ENCODE measurements at regions not wholly inside any gene's neighbourhood (a gene's known extent, or its start where the extent isn't known, plus 50 kb on each side); places are given as distances from the start of the nearest gene placed in this dataset.

- H2BK15ac ChIP-seq (replicated peaks; ENCODE audit: low read depth): no peak overlapping the region
- no peak overlapping the region for H3K23ac ChIP-seq (ENCODE audit: low read length)
- H3K4me2 ChIP-seq (ENCODE audit: low read length): no peak overlapping the region
- no peak overlapping the region for H3K4me3 ChIP-seq (ENCODE audit: low read length)
- H4K8ac ChIP-seq (ENCODE audit: low read depth, low read length): no peak overlapping the region
- H2BK5ac ChIP-seq (ENCODE audit: low read length): no peak overlapping the region
- no peak overlapping the region for H3K18ac ChIP-seq (ENCODE audit: low read length)
- no peaks in the 10 kb centered on the region for H3K4me1 ChIP-seq (ENCODE audit: control insufficient read depth, low read depth, low read length)
- H2AK5ac ChIP-seq (ENCODE audit: low read length): no peak overlapping the region
- no peak overlapping the region for H4K5ac ChIP-seq (ENCODE audit: low read length)
- H3K79me1 ChIP-seq (ENCODE audit: low read length): no peaks in the 10 kb centered on the region
- H3K9ac ChIP-seq (ENCODE audit: low read length): no peak overlapping the region
- H2BK120ac ChIP-seq (ENCODE audit: low read depth, low read length): no peak overlapping the region
- no peak for DNase-seq
- no peaks in the 10 kb centered on the region for H3K36me3 ChIP-seq (ENCODE audit: control insufficient read depth, insufficient read depth, low read length)
- no peaks in the 10 kb centered on the region for H3K27me3 ChIP-seq (ENCODE audit: insufficient read depth, low read length, poor library complexity)
- H3K79me2 ChIP-seq (ENCODE audit: control insufficient read depth, insufficient read depth, low read length): no peaks in the 10 kb centered on the region
- H3K4ac ChIP-seq (ENCODE audit: low read depth, low read length): no peak overlapping the region
- no peak overlapping the region for H3K27ac ChIP-seq (ENCODE audit: low read depth, low read length)
- no CpG with 5 or more reads among the region's 5 CpGs for WGBS (ENCODE audit: extremely low coverage, insufficient coverage, low lambda C conversion rate)
- H3K56ac ChIP-seq (ENCODE audit: low read length): no peak overlapping the region
Observed at GRCh38 chr12:32048791-32049190, 57.9 kb upstream of the BICD1 start.

DNA sequence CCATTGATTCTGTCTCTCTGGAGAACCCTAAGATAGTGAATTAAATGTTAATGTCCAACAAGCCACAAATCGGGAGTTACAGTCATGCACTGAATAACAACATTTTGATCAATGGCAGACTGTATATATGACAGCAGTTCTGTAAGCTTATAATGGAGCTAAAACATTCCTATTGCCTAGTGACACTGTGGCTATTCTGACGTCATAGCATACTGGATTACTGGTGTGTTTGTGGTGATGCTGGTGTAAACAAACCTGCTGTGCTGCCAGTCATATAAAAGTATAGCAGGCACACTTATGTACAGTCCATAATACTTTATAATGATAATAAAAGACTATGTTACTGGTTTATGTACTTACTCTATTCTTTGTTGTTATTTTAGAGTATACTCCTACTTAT lies 56.7 kb upstream of the BICD1 start:
- no peak overlapping the region for H3K4ac ChIP-seq (ENCODE audit: low read depth, low read length)
- H4K5ac ChIP-seq (ENCODE audit: low read length): no peak overlapping the region
- no peak overlapping the region for H2BK5ac ChIP-seq (ENCODE audit: low read length)
- H3K4me2 ChIP-seq (ENCODE audit: low read length): no peak overlapping the region
- no peak for DNase-seq
- WGBS (ENCODE audit: extremely low coverage, insufficient coverage, low lambda C conversion rate): no CpG with 5 or more reads among the region's 2 CpGs
- no peak overlapping the region for H3K9ac ChIP-seq (ENCODE audit: low read length)
- no peak overlapping the region for H3K4me3 ChIP-seq (ENCODE audit: low read length)
- no peaks in the 10 kb centered on the region for H3K36me3 ChIP-seq (ENCODE audit: control insufficient read depth, insufficient read depth, low read length)
- H2AK5ac ChIP-seq (ENCODE audit: low read length): no peak overlapping the region
- H3K27ac ChIP-seq (ENCODE audit: low read depth, low read length): no peak overlapping the region
- H3K23ac ChIP-seq (ENCODE audit: low read length): no peak overlapping the region
- no peak overlapping the region for H3K18ac ChIP-seq (ENCODE audit: low read length)
- H3K79me1 ChIP-seq (ENCODE audit: low read length): no peaks in the 10 kb centered on the region
- H3K79me2 ChIP-seq (ENCODE audit: control insufficient read depth, insufficient read depth, low read length): no peaks in the 10 kb centered on the region
- no peaks in the 10 kb centered on the region for H3K27me3 ChIP-seq (ENCODE audit: insufficient read depth, low read length, poor library complexity)
- no peaks in the 10 kb centered on the region for H3K4me1 ChIP-seq (ENCODE audit: control insufficient read depth, low read depth, low read length)
- H3K56ac ChIP-seq (ENCODE audit: low read length): no peak overlapping the region
- no peak overlapping the region for H2BK120ac ChIP-seq (ENCODE audit: low read depth, low read length)
- H2BK15ac ChIP-seq (replicated peaks; ENCODE audit: low read depth): no peak overlapping the region
- H4K8ac ChIP-seq (ENCODE audit: low read depth, low read length): no peak overlapping the region

- Histone ChIP-seq H4K8ac (ENCODE audit: low read depth, low read length) (no peak overlapping the region), H3K79me1 (ENCODE audit: low read length) (no peaks in the 10 kb centered on the region), H3K9ac (ENCODE audit: low read length) (no peak overlapping the region), H3K4me1 (ENCODE audit: control insufficient read depth, low read depth, low read length) (no peaks in the 10 kb centered on the region), H3K4ac (ENCODE audit: low read depth, low read length) (peak overlapping the region; percentile 0), H3K23ac (ENCODE audit: low read length) (no peak overlapping the region), H3K4me2 (ENCODE audit: low read length) (no peak overlapping the region), H3K36me3 (ENCODE audit: control insufficient read depth, insufficient read depth, low read length) (no peaks in the 10 kb centered on the region), H3K79me2 (ENCODE audit: control insufficient read depth, insufficient read depth, low read length) (no peaks in the 10 kb centered on the region), H4K5ac (ENCODE audit: low read length) (no peak overlapping the region), H2BK5ac (ENCODE audit: low read length) (no peak overlapping the region), H2AK5ac (ENCODE audit: low read length) (no peak overlapping the region), H2BK120ac (ENCODE audit: low read depth, low read length) (peak overlapping the region; percentile 54), H3K27ac (ENCODE audit: low read depth, low read length) (no peak overlapping the region), H3K18ac (ENCODE audit: low read length) (no peak overlapping the region), H2BK15ac (replicated peaks; ENCODE audit: low read depth) (no peak overlapping the region), H3K27me3 (ENCODE audit: insufficient read depth, low read length, poor library complexity) (no peaks in the 10 kb centered on the region), H3K4me3 (ENCODE audit: low read length) (no peak overlapping the region), H3K56ac (ENCODE audit: low read length) (peak overlapping the region; percentile 28)
- peak; percentile 47 for DNase-seq
- no CpG with 5 or more reads among the region's 4 CpGs for WGBS (ENCODE audit: extremely low coverage, insufficient coverage, low lambda C conversion rate)
Observed at GRCh38 chr12:32051511-32052211, 55.0 kb upstream of the BICD1 start.

DNA sequence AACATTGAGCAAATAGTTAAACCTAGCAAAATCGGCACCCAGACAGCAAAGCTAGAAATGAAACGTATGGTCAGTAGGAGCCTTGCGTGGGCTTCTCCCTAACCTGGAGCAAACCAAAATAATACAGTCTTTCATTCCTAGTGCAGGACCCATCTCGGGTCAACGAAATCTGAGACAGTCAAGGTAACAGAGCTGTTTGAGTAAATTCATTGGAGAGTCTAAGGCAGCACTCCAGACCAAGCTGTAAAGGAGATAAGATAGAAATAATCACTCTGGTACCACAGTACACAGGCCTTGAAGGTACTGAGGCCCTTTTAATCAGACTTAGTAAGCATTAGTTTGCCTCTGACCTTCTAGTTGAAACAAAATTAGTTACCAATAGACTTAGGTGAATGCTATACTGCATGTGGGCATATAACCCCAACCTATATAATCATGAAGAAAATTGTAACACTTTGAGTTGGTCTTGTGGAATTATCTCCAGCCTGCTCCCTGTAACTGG lies 54.4 kb upstream of the BICD1 start:
- no peak overlapping the region for H2BK15ac ChIP-seq (replicated peaks; ENCODE audit: low read depth)
- H3K79me1 ChIP-seq (ENCODE audit: low read length): no peaks in the 10 kb centered on the region
- no peaks in the 10 kb centered on the region for H3K36me3 ChIP-seq (ENCODE audit: control insufficient read depth, insufficient read depth, low read length)
- WGBS (ENCODE audit: extremely low coverage, insufficient coverage, low lambda C conversion rate): no CpG with 5 or more reads among the region's 5 CpGs
- H3K79me2 ChIP-seq (ENCODE audit: control insufficient read depth, insufficient read depth, low read length): no peaks in the 10 kb centered on the region
- no peak overlapping the region for H3K4ac ChIP-seq (ENCODE audit: low read depth, low read length)
- H2BK120ac ChIP-seq (ENCODE audit: low read depth, low read length): no peak overlapping the region
- H3K27ac ChIP-seq (ENCODE audit: low read depth, low read length): no peak overlapping the region
- no peak for DNase-seq
- H3K9ac ChIP-seq (ENCODE audit: low read length): no peak overlapping the region
- peak overlapping the region; percentile 5 for H3K56ac ChIP-seq (ENCODE audit: low read length)
- no peak overlapping the region for H3K4me3 ChIP-seq (ENCODE audit: low read length)
- no peak overlapping the region for H2BK5ac ChIP-seq (ENCODE audit: low read length)
- H4K5ac ChIP-seq (ENCODE audit: low read length): no peak overlapping the region
- H3K27me3 ChIP-seq (ENCODE audit: insufficient read depth, low read length, poor library complexity): no peaks in the 10 kb centered on the region
- no peak overlapping the region for H2AK5ac ChIP-seq (ENCODE audit: low read length)
- no peak overlapping the region for H3K18ac ChIP-seq (ENCODE audit: low read length)
- H3K4me2 ChIP-seq (ENCODE audit: low read length): no peak overlapping the region
- no peak overlapping the region for H4K8ac ChIP-seq (ENCODE audit: low read depth, low read length)
- H3K4me1 ChIP-seq (ENCODE audit: control insufficient read depth, low read depth, low read length): no peaks in the 10 kb centered on the region
- no peak overlapping the region for H3K23ac ChIP-seq (ENCODE audit: low read length)

- Histone ChIP-seq H3K27me3 (ENCODE audit: insufficient read depth, low read length, poor library complexity) (no peaks in the 10 kb centered on the region), H2AK5ac (ENCODE audit: low read length) (no peak overlapping the region), H3K4me3 (ENCODE audit: low read length) (no peak overlapping the region), H3K4me2 (ENCODE audit: low read length) (no peak overlapping the region), H3K18ac (ENCODE audit: low read length) (no peak overlapping the region), H2BK120ac (ENCODE audit: low read depth, low read length) (no peak overlapping the region), H3K23ac (ENCODE audit: low read length) (no peak overlapping the region), H3K9ac (ENCODE audit: low read length) (no peak overlapping the region), H3K79me1 (ENCODE audit: low read length) (no peaks in the 10 kb centered on the region), H3K27ac (ENCODE audit: low read depth, low read length) (no peak overlapping the region), H3K4ac (ENCODE audit: low read depth, low read length) (no peak overlapping the region), H3K4me1 (ENCODE audit: control insufficient read depth, low read depth, low read length) (no peaks in the 10 kb centered on the region), H3K79me2 (ENCODE audit: control insufficient read depth, insufficient read depth, low read length) (no peaks in the 10 kb centered on the region), H3K56ac (ENCODE audit: low read length) (no peak overlapping the region), H4K5ac (ENCODE audit: low read length) (no peak overlapping the region), H4K8ac (ENCODE audit: low read depth, low read length) (no peak overlapping the region), H2BK5ac (ENCODE audit: low read length) (no peak overlapping the region), H3K36me3 (ENCODE audit: control insufficient read depth, insufficient read depth, low read length) (no peaks in the 10 kb centered on the region), H2BK15ac (replicated peaks; ENCODE audit: low read depth) (no peak overlapping the region)
- DNase-seq: no peak
- no CpG with 5 or more reads among the region's 7 CpGs for WGBS (ENCODE audit: extremely low coverage, insufficient coverage, low lambda C conversion rate)
Observed at GRCh38 chr12:32053881-32054624, 52.6 kb upstream of the BICD1 start.
